BE2C (cell line): ENCODE measurements at regions not wholly inside any gene's neighbourhood (a gene's known extent, or its start where the extent isn't known, plus 50 kb on each side); places are given as distances from the start of the nearest gene placed in this dataset.

Source experiments
- DNase-seq: peaks from one replicate; pipeline ENCODE4 v3.0.0-alpha.2; 2020
- H3K27me3 ChIP-seq: fragments of 250-450 bp; sonication (Bioruptor Pico); 2 replicates; pipeline ENCODE4 v1.5.1; 2020; ENCODE audit warnings: mild to moderate bottlenecking
- H3K36me3 ChIP-seq: fragments of 250-450 bp; sonication (Bioruptor Pico); 2 replicates; pipeline ENCODE4 v1.5.1; 2020; ENCODE audit warnings: mild to moderate bottlenecking
- H3K4me1 ChIP-seq: fragments of 250-450 bp; sonication (Bioruptor Pico); 2 replicates; pipeline ENCODE4 v1.5.1; 2020
- H3K4me3 ChIP-seq: 2 replicates; pipeline ENCODE4 v1.5.1; 2011; ENCODE audit warnings: low read depth, low read length
- H3K9me3 ChIP-seq: fragments of 250-450 bp; sonication (Bioruptor Pico); 2 replicates; pipeline ENCODE4 v1.5.1; 2020
- TF ChIP-seq, protein P1 (sequence below): IDR thresholded peaks from 2 replicates; pipeline ENCODE4 v1.5.1; 2012; ENCODE audit warnings: mild to moderate bottlenecking, low read depth, low read length

DNA sequence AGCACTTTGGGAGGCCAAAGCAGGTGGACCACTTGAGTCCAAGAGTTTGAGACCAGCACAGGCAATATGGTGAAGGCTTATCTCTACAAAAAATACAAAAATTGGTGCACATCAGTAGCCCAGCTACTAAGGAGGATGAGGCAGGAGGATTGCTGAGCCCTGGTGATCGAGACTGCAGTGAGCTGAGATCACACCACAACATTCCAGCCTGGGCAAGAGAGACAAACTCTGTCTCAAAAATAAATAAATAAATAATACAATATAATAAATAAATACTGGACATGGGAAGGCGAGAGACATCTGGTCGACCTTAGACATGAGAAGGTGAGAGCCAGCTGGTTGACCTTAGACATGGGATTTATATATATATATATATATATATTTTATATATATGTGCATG is 119.8 kb upstream of the SLC38A4 start:
- Histone ChIP-seq H3K36me3 (no peaks in the 10 kb centered on the region), H3K9me3 (no peaks in the 10 kb centered on the region), H3K4me3 (no peak overlapping the region), H3K4me1 (no peaks in the 10 kb centered on the region), H3K27me3 (no peaks in the 10 kb centered on the region)
- TF ChIP-seq, protein P1, sequence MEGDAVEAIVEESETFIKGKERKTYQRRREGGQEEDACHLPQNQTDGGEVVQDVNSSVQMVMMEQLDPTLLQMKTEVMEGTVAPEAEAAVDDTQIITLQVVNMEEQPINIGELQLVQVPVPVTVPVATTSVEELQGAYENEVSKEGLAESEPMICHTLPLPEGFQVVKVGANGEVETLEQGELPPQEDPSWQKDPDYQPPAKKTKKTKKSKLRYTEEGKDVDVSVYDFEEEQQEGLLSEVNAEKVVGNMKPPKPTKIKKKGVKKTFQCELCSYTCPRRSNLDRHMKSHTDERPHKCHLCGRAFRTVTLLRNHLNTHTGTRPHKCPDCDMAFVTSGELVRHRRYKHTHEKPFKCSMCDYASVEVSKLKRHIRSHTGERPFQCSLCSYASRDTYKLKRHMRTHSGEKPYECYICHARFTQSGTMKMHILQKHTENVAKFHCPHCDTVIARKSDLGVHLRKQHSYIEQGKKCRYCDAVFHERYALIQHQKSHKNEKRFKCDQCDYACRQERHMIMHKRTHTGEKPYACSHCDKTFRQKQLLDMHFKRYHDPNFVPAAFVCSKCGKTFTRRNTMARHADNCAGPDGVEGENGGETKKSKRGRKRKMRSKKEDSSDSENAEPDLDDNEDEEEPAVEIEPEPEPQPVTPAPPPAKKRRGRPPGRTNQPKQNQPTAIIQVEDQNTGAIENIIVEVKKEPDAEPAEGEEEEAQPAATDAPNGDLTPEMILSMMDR: no peak
- DNase-seq: no peak

- H3K4me1 ChIP-seq: no peaks in the 10 kb centered on the region
- no peaks in the 10 kb centered on the region for H3K9me3 ChIP-seq
- no peaks in the 10 kb centered on the region for H3K36me3 ChIP-seq
- no peaks in the 10 kb centered on the region for H3K27me3 ChIP-seq
- TF ChIP-seq, protein P1: no peak
- H3K4me3 ChIP-seq: no peak overlapping the region
- no peak for DNase-seq
These were observed 120.3 kb upstream of the SLC38A4 start for GRCh38 chr12:46946137-46946536.

GRCh38 chr12:46948936-46949545 is 123.2 kb upstream of the SLC38A4 start:
- no peaks in the 10 kb centered on the region for H3K36me3 ChIP-seq
- H3K27me3 ChIP-seq: no peaks in the 10 kb centered on the region
- H3K4me3 ChIP-seq: no peak overlapping the region
- no peak for DNase-seq
- H3K4me1 ChIP-seq: no peaks in the 10 kb centered on the region
- H3K9me3 ChIP-seq: no peaks in the 10 kb centered on the region
- TF ChIP-seq, protein P1: no peak

DNA sequence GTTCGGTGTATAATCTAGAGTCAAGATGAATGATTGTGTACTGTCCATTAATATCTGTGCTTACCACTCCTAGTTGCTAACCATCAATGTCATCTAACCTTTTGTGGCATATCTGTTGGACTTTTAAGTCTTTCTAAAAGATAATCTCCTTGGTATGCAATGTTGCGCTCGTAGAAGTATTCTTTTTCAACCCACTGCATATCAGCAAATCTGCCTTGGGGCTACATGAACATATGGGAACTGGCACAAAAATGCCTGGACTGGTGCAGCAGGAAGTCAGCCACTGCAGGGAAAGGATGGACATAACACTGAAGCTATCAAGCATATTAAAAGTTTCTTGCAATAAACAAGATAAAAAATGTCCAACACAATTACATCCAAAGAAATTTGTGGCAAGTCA is 124.3 kb upstream of the SLC38A4 start:
- no peaks in the 10 kb centered on the region for H3K27me3 ChIP-seq
- DNase-seq: no peak
- no peaks in the 10 kb centered on the region for H3K9me3 ChIP-seq
- TF ChIP-seq, protein P1: no peak
- no peak overlapping the region for H3K4me3 ChIP-seq
- no peaks in the 10 kb centered on the region for H3K36me3 ChIP-seq
- no peaks in the 10 kb centered on the region for H3K4me1 ChIP-seq

DNA sequence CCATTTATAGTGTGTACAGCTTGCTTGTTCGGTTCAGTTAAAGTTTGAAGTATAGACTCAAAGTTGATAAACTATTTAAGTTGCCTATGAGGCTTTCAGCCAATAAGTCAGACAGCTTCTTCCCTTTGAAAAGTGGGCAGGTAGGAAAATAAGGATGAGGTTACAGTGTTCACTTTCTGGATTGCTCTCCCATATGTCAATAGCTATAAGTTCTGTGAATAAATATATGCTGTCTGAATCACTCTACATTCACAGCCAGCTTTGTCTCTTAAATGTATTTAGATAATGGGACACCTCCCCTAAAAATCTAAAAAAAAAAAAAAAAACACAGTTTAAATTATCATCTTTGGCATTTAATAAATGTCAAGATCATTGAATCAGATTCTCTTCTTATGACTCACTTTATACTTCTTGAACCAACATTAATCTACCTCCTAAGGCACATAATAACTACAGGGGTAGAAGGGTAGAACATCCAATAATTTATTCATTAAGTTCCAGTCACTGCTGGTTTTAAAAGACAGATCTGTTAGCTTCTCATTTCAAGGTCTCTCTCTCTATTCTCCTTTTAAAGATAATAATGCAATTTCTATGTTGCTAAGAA is 126.4 kb upstream of the PCED1B start:
- H3K4me1 ChIP-seq: no peaks in the 10 kb centered on the region
- H3K9me3 ChIP-seq: no peaks in the 10 kb centered on the region
- H3K27me3 ChIP-seq: no peaks in the 10 kb centered on the region
- DNase-seq: no peak
- H3K36me3 ChIP-seq: no peaks in the 10 kb centered on the region
- no peak overlapping the region for H3K4me3 ChIP-seq
- TF ChIP-seq, protein P1: no peak

DNA sequence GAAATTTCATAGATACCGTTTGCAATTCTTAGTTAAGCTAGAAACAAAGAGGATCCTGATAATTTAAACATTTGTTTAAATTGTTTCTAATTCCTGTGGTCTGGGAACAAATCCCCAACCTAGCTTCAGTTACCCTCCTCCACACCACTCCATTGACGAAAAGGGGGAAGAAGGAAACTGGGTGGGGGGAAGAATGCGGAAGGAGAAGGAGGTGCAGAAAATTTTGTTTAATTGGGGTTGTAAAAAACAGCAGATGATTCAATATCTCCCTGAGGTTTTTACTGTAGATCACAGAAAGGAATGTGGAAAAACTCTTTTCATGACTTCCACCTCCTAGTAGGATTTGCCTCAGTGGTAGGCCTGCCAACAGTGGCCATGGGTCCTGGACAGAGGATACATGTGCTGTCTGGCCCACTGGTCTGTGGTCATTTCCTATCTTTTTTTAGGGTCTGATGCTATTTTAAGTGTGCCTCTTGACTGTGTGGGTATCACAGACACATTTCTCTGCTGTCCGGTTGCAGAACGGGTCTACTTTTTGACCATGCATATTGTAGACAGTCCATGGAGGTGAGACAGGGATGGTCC is 122.9 kb upstream of the PCED1B start:
- no peaks in the 10 kb centered on the region for H3K9me3 ChIP-seq
- H3K4me1 ChIP-seq: no peaks in the 10 kb centered on the region
- H3K27me3 ChIP-seq: no peaks in the 10 kb centered on the region
- TF ChIP-seq, protein P1: no peak
- no peak overlapping the region for H3K4me3 ChIP-seq
- DNase-seq: no peak
- H3K36me3 ChIP-seq: no peaks in the 10 kb centered on the region
